GM19025 (cell line): ENCODE measurements at regions not wholly inside any gene's neighbourhood (a gene's known extent, or its start where the extent isn't known, plus 50 kb on each side); places are given as distances from the start of the nearest gene placed in this dataset.
A peak's percentile ranks its signal among the peaks of the same experiment; 100 is the strongest.

Source experiments
- ATAC-seq: cut with Tn5 transposase; IDR thresholded peaks from one replicate; pipeline ENCODE4 v1.9.1; 2021; ENCODE audit warnings: mild to moderate bottlenecking, low read depth, moderate library complexity; ENCODE audit not compliant: unreplicated experiment

GRCh38 chr5:112614986-112615385 is 122.7 kb upstream of the APC start:
- no peak for ATAC-seq

GRCh38 chr5:112616812-112617547 is 120.7 kb upstream of the APC start:
- ATAC-seq = peak; percentile 47

DNA sequence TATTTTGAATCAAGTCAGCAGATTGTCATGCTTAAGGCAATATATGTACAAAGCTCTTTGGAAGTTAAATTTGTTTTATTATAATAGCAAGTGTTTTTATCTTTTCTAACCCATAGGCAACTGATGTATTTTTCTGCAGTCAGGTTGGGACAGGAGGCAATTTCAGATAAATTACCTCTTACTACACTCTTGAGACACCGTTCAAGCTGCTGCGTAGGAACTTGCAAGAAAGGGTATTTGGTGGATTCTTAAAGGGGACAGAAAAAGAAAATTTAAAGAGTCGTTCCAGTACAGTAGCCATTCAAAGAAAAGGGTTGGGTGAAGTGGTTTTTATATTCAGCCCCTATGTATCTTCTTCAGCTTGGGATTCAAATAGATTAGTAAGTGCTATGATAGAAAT is 112.4 kb upstream of the APC start:
- ATAC-seq = no peak

DNA sequence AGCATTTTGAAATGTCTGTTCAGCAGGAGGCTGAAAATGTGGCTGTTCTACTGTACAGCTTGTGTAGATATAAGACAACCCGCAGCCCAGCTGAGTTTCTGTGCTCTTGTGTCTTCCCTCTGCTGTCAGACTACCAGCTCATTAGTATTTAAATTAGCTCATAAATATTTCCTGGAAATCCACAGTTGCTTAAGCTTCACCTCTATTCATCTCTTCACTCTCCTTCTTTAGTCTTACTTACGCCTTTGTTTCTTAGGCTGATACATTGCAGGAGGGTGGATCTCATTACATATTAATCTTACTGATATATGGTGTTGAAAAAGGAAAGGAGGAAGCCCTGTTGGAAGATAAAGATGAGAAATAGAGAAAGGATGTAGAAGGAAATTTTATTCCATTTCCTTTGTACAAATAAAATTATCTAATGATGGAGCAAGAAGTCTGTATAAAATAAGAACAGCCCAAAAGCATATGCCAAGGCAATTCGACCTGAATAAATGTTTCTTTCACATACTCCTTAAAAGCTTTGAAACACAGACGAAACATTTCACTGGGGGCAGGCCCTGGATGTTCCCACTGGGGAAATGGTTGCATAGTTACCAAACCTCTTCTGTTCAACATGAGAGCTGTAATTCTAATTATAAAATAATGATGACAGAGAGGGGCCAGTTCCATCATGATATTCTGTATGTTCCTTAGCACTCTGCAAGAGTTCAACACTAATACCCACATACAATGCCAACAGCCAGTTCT is 111.8 kb upstream of the APC start:
- ATAC-seq = no peak

GRCh38 chr5:112626715-112627114 is 111.0 kb upstream of the APC start:
- no peak for ATAC-seq

GRCh38 chr5:112628214-112628980 is 109.3 kb upstream of the APC start:
- ATAC-seq = no peak

DNA sequence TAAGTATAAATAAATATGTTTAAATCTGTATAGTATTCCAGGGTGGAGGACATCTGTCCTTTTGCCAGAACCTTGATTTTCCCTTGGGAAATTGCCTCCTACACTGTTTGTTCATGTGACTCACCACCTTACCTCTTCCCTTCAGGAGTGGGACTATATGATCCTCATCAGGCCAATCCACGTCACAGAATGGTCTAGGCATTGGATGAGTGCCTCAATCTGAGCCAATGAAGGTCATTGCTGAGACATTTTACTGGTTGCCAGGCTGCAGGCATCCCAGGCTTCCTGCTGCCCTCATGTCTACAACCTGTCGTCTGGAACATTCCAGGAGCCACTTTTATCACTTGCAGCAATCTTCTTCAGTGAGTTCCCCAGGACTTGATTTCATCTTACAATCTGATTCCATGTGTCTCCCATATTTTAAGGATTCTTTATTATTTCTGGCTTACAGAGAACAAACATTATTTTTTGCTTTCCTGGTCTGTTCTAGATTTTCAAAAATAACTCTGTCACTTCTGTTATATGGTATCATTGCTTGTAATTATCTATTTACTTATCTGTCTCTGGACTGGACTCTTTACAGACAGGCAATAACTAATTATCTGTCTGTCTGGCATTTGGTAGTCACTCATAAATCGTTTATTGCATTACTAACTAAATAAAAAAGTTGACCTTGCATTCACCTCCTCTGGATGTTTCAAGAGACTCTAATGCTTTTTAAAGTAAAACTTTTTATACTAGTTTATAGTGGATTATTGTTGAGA is 107.3 kb upstream of the APC start:
- no peak for ATAC-seq

- no peak for ATAC-seq
Measured at GRCh38 chr5:112634166-112634565, 103.5 kb upstream of the APC start.

DNA sequence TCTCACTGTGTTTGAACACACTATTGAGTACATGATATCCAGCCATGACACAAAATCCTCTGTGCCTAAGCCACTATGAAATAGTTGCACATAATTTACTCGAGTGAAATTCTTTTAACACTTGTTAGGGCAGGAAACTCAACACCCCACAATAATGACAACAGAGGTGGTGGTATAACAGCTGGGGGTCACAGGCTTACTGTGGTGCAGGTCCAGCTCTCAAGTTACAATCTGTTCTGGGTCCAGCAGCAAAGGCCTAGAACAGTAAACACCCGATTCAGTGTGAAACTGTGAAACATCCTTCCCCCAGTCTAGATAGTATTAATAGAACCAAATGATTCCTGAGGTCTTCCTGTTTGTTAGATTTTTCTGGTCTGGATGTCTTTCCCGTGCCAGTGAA is 102.9 kb upstream of the APC start:
- ATAC-seq = no peak

GRCh38 chr5:112635276-112635675 is 102.4 kb upstream of the APC start:
- ATAC-seq = no peak

DNA sequence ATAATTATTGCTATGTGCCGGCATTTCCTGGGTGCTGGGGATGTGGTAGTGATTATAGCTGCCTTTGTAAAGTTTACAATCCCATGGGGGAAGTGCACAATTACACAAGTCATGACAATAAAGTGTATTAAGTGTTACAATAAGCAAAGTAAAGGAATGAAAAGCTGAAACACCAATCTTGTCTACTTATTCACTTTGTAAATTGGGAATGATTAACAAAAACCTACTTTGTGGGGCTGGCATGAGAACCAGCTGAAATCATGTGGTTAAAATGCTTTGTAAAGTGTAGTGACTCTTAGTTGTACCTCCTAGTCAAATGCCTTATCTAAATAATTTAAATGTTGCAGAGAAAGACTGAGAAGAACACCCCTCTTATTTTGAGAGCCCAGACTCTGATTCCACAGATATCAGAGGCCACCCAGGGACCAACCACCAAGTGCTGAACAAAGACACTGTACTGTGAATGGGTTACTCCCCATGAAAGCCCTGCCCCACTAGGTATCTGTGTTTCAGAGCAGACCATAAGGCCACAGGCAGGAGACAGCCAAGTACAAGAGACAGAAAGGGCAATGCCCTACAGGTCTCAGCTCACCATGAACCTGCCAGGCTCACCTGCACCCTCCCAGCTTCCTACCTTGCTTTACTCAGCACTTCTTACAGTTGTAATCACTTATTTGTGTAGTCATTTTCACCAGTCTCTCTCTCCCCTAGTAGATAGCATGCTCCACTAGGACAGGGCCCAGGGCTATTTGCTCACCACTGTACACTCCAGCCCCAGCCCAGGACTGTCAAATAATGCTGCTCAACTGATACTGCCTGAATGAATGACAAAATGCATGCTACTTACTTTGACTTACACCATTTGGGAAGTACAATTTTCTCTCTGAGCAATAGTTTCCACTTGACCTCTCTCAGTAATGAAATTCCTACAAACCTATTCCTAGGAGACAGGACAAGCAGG is 101.6 kb upstream of the APC start:
- ATAC-seq = no peak

- ATAC-seq = no peak
Measured at GRCh38 chr5:112636751-112637150, 100.9 kb upstream of the APC start.

DNA sequence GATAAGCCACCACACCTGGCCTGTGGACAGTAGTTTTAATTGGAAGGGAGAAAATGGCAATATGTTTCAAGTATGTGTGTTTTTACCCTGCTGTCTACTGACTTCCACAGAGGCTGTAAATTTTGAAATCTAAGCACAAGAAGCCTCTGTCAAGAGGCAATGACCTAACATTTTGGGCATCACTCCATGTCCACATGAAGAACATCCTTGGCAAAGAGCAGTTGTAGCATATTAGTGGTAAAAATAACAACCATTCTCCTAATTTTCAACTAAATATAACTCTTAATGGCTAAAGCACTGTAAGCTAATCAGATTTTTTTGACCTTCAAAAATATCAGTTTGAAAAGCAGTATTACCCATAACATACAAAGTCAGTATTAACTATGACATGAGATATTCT is 100.3 kb upstream of the APC start:
- ATAC-seq = no peak

GRCh38 chr5:112640546-112640945 is 97.1 kb upstream of the APC start:
- ATAC-seq = no peak

DNA sequence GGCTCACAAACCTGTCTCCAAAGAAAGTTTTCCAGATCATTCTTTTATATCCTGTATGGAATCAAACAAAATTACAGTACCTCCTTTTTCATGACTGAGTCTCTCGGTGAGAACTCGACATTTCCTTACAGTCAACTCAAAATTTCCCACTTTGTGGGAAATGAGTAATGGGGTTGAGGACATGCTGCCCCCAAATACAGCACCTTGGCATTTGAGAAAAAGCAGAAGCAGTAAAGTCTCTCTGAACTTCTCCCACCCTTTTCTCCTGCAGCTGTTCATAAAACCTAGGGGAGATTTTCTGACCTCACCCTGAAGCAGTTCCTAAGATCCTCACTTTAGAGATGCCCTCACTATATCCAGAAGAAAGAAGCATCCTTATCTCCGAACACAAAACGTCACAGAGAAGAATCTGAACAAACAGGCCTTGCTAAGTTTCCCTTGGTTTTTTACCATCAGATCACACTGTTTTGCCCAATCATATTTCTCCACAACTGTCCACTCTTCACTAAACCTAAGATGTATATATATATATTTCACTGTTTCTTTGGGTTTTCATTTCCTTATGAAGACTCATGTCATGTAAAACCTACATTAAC is 96.1 kb upstream of the APC start:
- ATAC-seq = no peak

GRCh38 chr5:112642885-112643284 is 94.8 kb upstream of the APC start:
- ATAC-seq = no peak

GRCh38 chr5:112643339-112643971 is 94.2 kb upstream of the APC start:
- ATAC-seq = no peak

DNA sequence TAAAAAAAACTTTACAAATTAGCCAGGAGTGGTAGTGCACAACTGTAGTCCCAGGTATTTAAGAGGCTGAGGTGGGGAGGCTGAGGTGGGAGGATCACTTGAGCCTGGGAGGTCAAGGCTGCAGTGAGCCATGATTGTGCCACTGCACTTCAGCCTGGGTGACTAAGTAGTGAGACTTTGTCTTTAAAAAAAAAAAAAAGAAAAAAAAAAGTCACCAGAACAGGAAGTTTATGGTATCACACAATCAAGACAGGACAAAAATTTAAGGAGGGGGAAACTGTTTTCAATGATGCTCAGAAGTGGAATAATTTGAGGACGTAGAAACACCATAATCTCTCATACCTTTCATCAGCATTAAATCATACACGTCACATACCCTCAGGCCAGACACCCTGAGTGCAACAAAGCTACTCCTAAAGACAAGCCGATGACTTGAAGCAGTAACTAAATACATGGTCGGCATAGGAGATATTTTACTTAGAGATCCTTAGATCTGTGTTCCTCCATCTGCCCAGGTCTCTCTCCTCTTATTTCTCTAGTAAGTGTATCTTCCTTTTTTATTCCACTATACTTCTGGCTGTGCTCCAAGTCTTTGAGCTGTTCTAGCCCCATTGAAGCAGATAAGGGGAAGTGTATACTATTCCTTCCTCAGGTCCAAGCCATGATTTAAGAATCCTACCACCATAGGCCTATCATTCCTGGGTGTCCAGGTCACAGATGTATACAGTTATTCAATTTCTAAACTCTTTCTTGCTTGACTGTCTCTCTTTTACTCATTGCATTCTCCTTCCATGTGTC is 91.3 kb upstream of the APC start:
- no peak for ATAC-seq
